ENCODE measurements at regions not wholly inside any gene's neighbourhood (a gene's known extent, or its start where the extent isn't known, plus 50 kb on each side); places are given as distances from the start of the nearest gene placed in this dataset.

GRCh38 chr2:129458006-129458405 lies 521.5 kb upstream of the RAB6C start:
- no peak for DNase-seq (ENCODE audit: low read depth)
- no peak for TF ChIP-seq CTCF (conservative IDR thresholded peaks at IDR 0.05; ENCODE audit: low read length)
- no peak overlapping the region for H3K4me3 ChIP-seq (ENCODE audit: low read length)

GRCh38 chr2:129458436-129458835 lies 521.0 kb upstream of the RAB6C start:
- TF ChIP-seq CTCF (conservative IDR thresholded peaks at IDR 0.05; ENCODE audit: low read length), result no peak
- DNase-seq (ENCODE audit: low read depth), result no peak
- H3K4me3 ChIP-seq (ENCODE audit: low read length), result no peak overlapping the region

- no peak for DNase-seq (ENCODE audit: low read depth)
- TF ChIP-seq CTCF (conservative IDR thresholded peaks at IDR 0.05; ENCODE audit: low read length), result no peak
- no peak overlapping the region for H3K4me3 ChIP-seq (ENCODE audit: low read length)
Measured at GRCh38 chr2:129459200-129459876, 520.1 kb upstream of the RAB6C start.

GRCh38 chr2:129459881-129460280 lies 519.6 kb upstream of the RAB6C start:
- H3K4me3 ChIP-seq (ENCODE audit: low read length), result no peak overlapping the region
- no peak for TF ChIP-seq CTCF (conservative IDR thresholded peaks at IDR 0.05; ENCODE audit: low read length)
- no peak for DNase-seq (ENCODE audit: low read depth)

GRCh38 chr2:129460299-129461198 lies 518.9 kb upstream of the RAB6C start:
- TF ChIP-seq CTCF (conservative IDR thresholded peaks at IDR 0.05; ENCODE audit: low read length), result no peak
- no peak for DNase-seq (ENCODE audit: low read depth)
- no peak overlapping the region for H3K4me3 ChIP-seq (ENCODE audit: low read length)

GRCh38 chr2:129462349-129462748 lies 517.1 kb upstream of the RAB6C start:
- no peak overlapping the region for H3K4me3 ChIP-seq (ENCODE audit: low read length)
- TF ChIP-seq CTCF (conservative IDR thresholded peaks at IDR 0.05; ENCODE audit: low read length), result no peak
- DNase-seq (ENCODE audit: low read depth), result no peak

GRCh38 chr2:129462967-129463366 lies 516.5 kb upstream of the RAB6C start:
- DNase-seq (ENCODE audit: low read depth), result no peak
- no peak for TF ChIP-seq CTCF (conservative IDR thresholded peaks at IDR 0.05; ENCODE audit: low read length)
- no peak overlapping the region for H3K4me3 ChIP-seq (ENCODE audit: low read length)

All from AG10803 (cell line).